Panc1 (cell line): ENCODE measurements at regions not wholly inside any gene's neighbourhood (a gene's known extent, or its start where the extent isn't known, plus 50 kb on each side); places are given as distances from the start of the nearest gene placed in this dataset.

ENCODE experiments used
- ATAC-seq: fragments of 200-7000 bp; cut with Tn5 transposase; 2 replicates; pipeline ENCODE4 v1.9.1; 2020; ENCODE audit warnings: mild to moderate bottlenecking, moderate library complexity
- BruUV-seq: library from RNA; stranded (reverse); fragments of 400-500 nt; replicated peaks from 2 replicates; lab custom pipeline; 2021; lab: Mats Ljungman, UMichigan
- CTCF ChIA-PET: fragments of 300-600 bp; sonication (Branson Sonifier 250); formaldehyde crosslinking; loops from one replicate; lab custom pipeline; 2022; ENCODE audit warnings: antibody characterized with exemption; lab: Charles Lee
- POLR2A ChIA-PET: fragments of 300-600 bp; sonication (Branson Sonifier 250); formaldehyde crosslinking; loops from one replicate; lab custom pipeline; 2022; ENCODE audit warnings: antibody characterized with exemption; lab: Charles Lee
- DNase-seq: peaks from one replicate; pipeline ENCODE4 v3.0.0-alpha.2; 2010; ENCODE audit warnings: low read depth, low spot score
- H3K27ac ChIP-seq: 2 replicates; pipeline ENCODE4 v1.5.1; 2011; ENCODE audit warnings: mild to moderate bottlenecking, low read length, inconsistent platforms
- H3K27me3 ChIP-seq: fragments of 200-500 bp; sonication (Bioruptor generic); 2 replicates; pipeline ENCODE4 v1.6.0; 2014; ENCODE audit warnings: low read length, inconsistent platforms; ENCODE audit not compliant: control insufficient read depth, insufficient read depth
- H3K36me3 ChIP-seq: fragments of 200-500 bp; sonication (Bioruptor generic); 2 replicates; pipeline ENCODE4 v1.5.1; 2014; ENCODE audit warnings: inconsistent platforms, mild to moderate bottlenecking, low read length, moderate library complexity; ENCODE audit not compliant: control insufficient read depth, insufficient read depth
- H3K4me1 ChIP-seq: 2 replicates; pipeline ENCODE4 v1.5.1; 2011; ENCODE audit warnings: inconsistent platforms, mild to moderate bottlenecking, low read length, moderate library complexity; ENCODE audit not compliant: control insufficient read depth, insufficient read depth
- H3K4me3 ChIP-seq, 2 experiments: 2 replicates each; pipeline ENCODE4 v1.5.1; 2011 to 2012; ENCODE audit warnings: low read depth in 2 of 2, low read length in 2 of 2, mild to moderate bottlenecking in 2 of 2, inconsistent platforms in 1 of 2, moderate library complexity in 1 of 2
- H3K9me3 ChIP-seq: fragments of 200-500 bp; sonication (Bioruptor generic); 2 replicates; pipeline ENCODE4 v1.5.1; 2014; ENCODE audit warnings: low read depth, mild to moderate bottlenecking, inconsistent platforms, low read length, moderate library complexity; ENCODE audit not compliant: control insufficient read depth, insufficient read depth
- CTCF ChIP-seq: fragments of 450-650 bp; IDR thresholded peaks from 2 replicates; pipeline ENCODE4 v1.5.1; 2017; ENCODE audit warnings: mild to moderate bottlenecking
- POLR2AphosphoS5 ChIP-seq: IDR thresholded peaks from 2 replicates; pipeline ENCODE4 v1.6.1; 2012; ENCODE audit warnings: mild to moderate bottlenecking, low read depth, low read length, moderate library complexity
- REST ChIP-seq, 2 experiments: IDR thresholded peaks; 2 replicates each; pipeline ENCODE4 v1.6.1; 2011 to 2012; ENCODE audit warnings: low read depth in 2 of 2, control low read depth in 1 of 2, low read length in 1 of 2, mild to moderate bottlenecking in 1 of 2, moderate library complexity in 1 of 2; ENCODE audit not compliant: insufficient read depth in 1 of 2
- SIN3A ChIP-seq: IDR thresholded peaks from 2 replicates; pipeline ENCODE4 v1.6.1; 2012; ENCODE audit warnings: low read depth, mild to moderate bottlenecking, low read length, moderate library complexity, borderline replicate concordance; ENCODE audit not compliant: insufficient read depth
- TCF7L2 ChIP-seq: IDR thresholded peaks from 2 replicates; pipeline ENCODE4 v1.6.1; 2011; ENCODE audit warnings: mild to moderate bottlenecking, low read depth, low read length, inconsistent platforms
- in situ Hi-C: cut with HindIII; loops from 2 replicates; pipeline ENCODE4 v1.10.0; 2016; ENCODE audit warnings: low sequenced_read_pairs, low pct_unique_long_range_greater_than_20kb
- intact Hi-C: fragments of 100-400 bp; cut with micrococcal nuclease; formaldehyde crosslinking; loops from one replicate; pipeline ENCODE4 v1.10.0; 2022; ENCODE audit not compliant: unreplicated experiment

- no peak for ATAC-seq
- DNase-seq = no peak
- CTCF ChIA-PET = no interaction called here
- no peaks in the 10 kb centered on the region for H3K4me1 ChIP-seq
- POLR2A ChIA-PET = no interaction called here
- H3K27me3 ChIP-seq = no peaks in the 10 kb centered on the region
- BruUV-seq = no TSS peak
- H3K36me3 ChIP-seq = no peaks in the 10 kb centered on the region
- TF ChIP-seq CTCF (no peak), TCF7L2 (no peak), POLR2AphosphoS5 (no peak), SIN3A (no peak)
- intact Hi-C loops = no loop called here
- in situ Hi-C loops = no loop called here
- H3K27ac ChIP-seq = no peak overlapping the region
- no peak overlapping the region for H3K4me3 ChIP-seq
- no peaks in the 10 kb centered on the region for H3K9me3 ChIP-seq
Observed at GRCh38 chr1:56031001-56031400, 548.4 kb downstream of the PLPP3 start.

GRCh38 chr1:56029319-56030003, 549.9 kb downstream of the PLPP3 start:
- no peak overlapping the region for H3K27ac ChIP-seq
- no TSS peak for BruUV-seq
- DNase-seq = no peak
- no peak overlapping the region for H3K4me3 ChIP-seq
- H3K27me3 ChIP-seq = no peaks in the 10 kb centered on the region
- ATAC-seq = no peak
- TF ChIP-seq SIN3A (no peak), CTCF (no peak), POLR2AphosphoS5 (no peak), REST (IDR thresholded peaks at IDR 0.05; ENCODE audit: insufficient read depth in 1 of 2, low read depth in 2 of 2, low read length in 1 of 2) (no peak), TCF7L2 (no peak)
- H3K4me1 ChIP-seq = no peaks in the 10 kb centered on the region
- intact Hi-C loops (no loop called here), in situ Hi-C loops (no loop called here)
- ChIA-PET POLR2A (no interaction called here), CTCF (no interaction called here)
- H3K9me3 ChIP-seq = no peaks in the 10 kb centered on the region
- H3K36me3 ChIP-seq = no peaks in the 10 kb centered on the region
